22Rv1 (cell line): ENCODE measurements at regions not wholly inside any gene's neighbourhood (a gene's known extent, or its start where the extent isn't known, plus 50 kb on each side); places are given as distances from the start of the nearest gene placed in this dataset.

Experiments
- ZFX ChIP-seq: fragments of 450-650 bp; IDR thresholded peaks from 2 replicates; pipeline ENCODE4 v1.6.1; 2017; ENCODE audit warnings: antibody characterized with exemption, borderline replicate concordance
- TF ChIP-seq, protein P1 (sequence below): fragments of 450-650 bp; IDR thresholded peaks from 2 replicates; pipeline ENCODE4 v1.5.1; 2017; ENCODE audit warnings: mild to moderate bottlenecking

GRCh38 chr6:146955570-146955969 is 248.6 kb upstream of the STXBP5 start:
- TF ChIP-seq ZFX = no peak
- TF ChIP-seq, protein P1, sequence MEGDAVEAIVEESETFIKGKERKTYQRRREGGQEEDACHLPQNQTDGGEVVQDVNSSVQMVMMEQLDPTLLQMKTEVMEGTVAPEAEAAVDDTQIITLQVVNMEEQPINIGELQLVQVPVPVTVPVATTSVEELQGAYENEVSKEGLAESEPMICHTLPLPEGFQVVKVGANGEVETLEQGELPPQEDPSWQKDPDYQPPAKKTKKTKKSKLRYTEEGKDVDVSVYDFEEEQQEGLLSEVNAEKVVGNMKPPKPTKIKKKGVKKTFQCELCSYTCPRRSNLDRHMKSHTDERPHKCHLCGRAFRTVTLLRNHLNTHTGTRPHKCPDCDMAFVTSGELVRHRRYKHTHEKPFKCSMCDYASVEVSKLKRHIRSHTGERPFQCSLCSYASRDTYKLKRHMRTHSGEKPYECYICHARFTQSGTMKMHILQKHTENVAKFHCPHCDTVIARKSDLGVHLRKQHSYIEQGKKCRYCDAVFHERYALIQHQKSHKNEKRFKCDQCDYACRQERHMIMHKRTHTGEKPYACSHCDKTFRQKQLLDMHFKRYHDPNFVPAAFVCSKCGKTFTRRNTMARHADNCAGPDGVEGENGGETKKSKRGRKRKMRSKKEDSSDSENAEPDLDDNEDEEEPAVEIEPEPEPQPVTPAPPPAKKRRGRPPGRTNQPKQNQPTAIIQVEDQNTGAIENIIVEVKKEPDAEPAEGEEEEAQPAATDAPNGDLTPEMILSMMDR = no peak
